Tibial artery (tissue), 4 donors: ENCODE measurements at regions not wholly inside any gene's neighbourhood (a gene's known extent, or its start where the extent isn't known, plus 50 kb on each side); places are given as distances from the start of the nearest gene placed in this dataset.

Experiments used
- DNase-seq, 2 donors: peaks; one replicate each; pipeline ENCODE4 v3.0.0-alpha.2; 2019
- H3K27ac ChIP-seq, 2 donors: fragments of 200-600 bp; sonication (generic) in 1 of 2; 1 replicate in 1 of 2; 2 replicates in 1 of 2; pipeline ENCODE4 v1.5.1; 2018 to 2019; ENCODE audit warnings: mild to moderate bottlenecking in 1 of 2
- H3K27me3 ChIP-seq, 2 donors: fragments of 200-600 bp; sonication (generic) in 1 of 2; one replicate each; pipeline versions ENCODE4 v1.5.1 to v1.6.0; 2016 to 2019
- H3K36me3 ChIP-seq, 3 donors: fragments of 200-600 bp; sonication (generic) in 2 of 3; one replicate each; pipeline ENCODE4 v1.5.1; 2016 to 2019; ENCODE audit warnings: mild to moderate bottlenecking in 2 of 3
- H3K4me1 ChIP-seq, 4 donors: fragments of 200-600 bp; sonication (generic) in 2 of 4; 1 replicate in 3 of 4; 2 replicates in 1 of 4; pipeline ENCODE4 v1.5.1; 2016 to 2019
- H3K4me3 ChIP-seq, 2 donors: fragments of 200-600 bp; sonication (generic) in 1 of 2; 1 replicate in 1 of 2; 2 replicates in 1 of 2; pipeline ENCODE4 v1.5.1; 2018 to 2019; ENCODE audit warnings: mild to moderate bottlenecking in 2 of 2
- H3K9me3 ChIP-seq, 3 donors: fragments of 200-600 bp; sonication (generic) in 1 of 3; one replicate each; pipeline ENCODE4 v1.5.1; 2016 to 2019
- intact Hi-C: fragments of 100-400 bp; cut with DNase I; formaldehyde crosslinking; loops from one replicate; pipeline ENCODE4 v1.15.0; 2023; ENCODE audit warnings: low total_unique reads
- TF ChIP-seq, protein P1 (sequence below), 2 experiments: fragments of 200-600 bp in 1 of 2; fragments of 450-650 bp in 1 of 2; IDR thresholded peaks; one replicate each; pipeline ENCODE4 v1.5.1; 2017 to 2019; ENCODE audit warnings: antibody characterized with exemption in 2 of 2, mild to moderate bottlenecking in 1 of 2, moderate library complexity in 1 of 2

DNA sequence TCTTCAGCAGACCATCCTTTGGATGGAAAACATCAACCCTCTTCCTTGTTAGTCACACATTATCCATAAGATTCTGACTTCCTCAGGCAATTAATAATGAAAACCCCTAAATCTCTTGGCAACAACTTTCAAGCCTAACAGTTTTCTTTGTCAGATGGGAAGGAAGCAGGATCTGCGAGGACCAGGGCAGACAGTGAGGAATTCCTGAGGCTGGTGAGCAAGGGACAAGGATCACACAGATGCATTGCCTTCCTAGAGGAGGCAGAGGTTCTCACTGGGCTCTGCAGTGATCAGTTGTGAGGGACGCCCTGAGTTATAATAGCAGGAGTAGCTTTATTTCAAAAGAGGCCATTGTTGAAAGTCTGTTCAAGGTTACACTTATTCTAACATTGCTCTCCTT, 195.4 kb downstream of the SLIT2 start:
- H3K9me3 ChIP-seq, result no peaks in the 10 kb centered on the region
- no peaks in the 10 kb centered on the region for H3K4me1 ChIP-seq
- no peaks in the 10 kb centered on the region for H3K36me3 ChIP-seq
- DNase-seq, result no peak
- no peaks in the 10 kb centered on the region for H3K27me3 ChIP-seq
- H3K4me3 ChIP-seq, result no peak overlapping the region
- no peak overlapping the region for H3K27ac ChIP-seq
- TF ChIP-seq, protein P1, sequence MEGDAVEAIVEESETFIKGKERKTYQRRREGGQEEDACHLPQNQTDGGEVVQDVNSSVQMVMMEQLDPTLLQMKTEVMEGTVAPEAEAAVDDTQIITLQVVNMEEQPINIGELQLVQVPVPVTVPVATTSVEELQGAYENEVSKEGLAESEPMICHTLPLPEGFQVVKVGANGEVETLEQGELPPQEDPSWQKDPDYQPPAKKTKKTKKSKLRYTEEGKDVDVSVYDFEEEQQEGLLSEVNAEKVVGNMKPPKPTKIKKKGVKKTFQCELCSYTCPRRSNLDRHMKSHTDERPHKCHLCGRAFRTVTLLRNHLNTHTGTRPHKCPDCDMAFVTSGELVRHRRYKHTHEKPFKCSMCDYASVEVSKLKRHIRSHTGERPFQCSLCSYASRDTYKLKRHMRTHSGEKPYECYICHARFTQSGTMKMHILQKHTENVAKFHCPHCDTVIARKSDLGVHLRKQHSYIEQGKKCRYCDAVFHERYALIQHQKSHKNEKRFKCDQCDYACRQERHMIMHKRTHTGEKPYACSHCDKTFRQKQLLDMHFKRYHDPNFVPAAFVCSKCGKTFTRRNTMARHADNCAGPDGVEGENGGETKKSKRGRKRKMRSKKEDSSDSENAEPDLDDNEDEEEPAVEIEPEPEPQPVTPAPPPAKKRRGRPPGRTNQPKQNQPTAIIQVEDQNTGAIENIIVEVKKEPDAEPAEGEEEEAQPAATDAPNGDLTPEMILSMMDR (IDR thresholded peaks at IDR 0.05), result no peak
- intact Hi-C loops, result no loop called here

DNA sequence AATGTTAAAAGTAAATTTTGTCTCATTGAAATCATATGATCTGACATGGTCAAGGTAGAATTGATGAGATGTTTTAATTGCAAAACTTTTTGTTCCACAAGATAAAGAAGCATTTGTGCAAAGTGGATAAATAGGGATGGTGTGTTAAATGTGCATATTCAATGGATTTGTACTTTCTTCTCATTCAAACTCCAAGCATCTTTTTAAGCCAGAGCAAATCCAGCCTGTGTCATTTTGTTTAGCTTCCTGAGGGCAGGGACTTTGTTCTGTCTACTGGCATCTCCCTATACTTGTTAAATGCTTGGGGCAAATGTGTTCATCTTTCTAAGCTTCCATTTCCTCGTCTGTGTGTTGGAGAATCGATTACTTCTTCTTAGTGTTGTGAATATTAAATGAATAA, 200.3 kb downstream of the SLIT2 start:
- H3K9me3 ChIP-seq, result no peaks in the 10 kb centered on the region
- no peak for DNase-seq
- intact Hi-C loops, result no loop called here
- no peak overlapping the region for H3K27ac ChIP-seq
- no peaks in the 10 kb centered on the region for H3K27me3 ChIP-seq
- H3K4me1 ChIP-seq, result no peaks in the 10 kb centered on the region
- no peak overlapping the region for H3K4me3 ChIP-seq
- H3K36me3 ChIP-seq, result no peaks in the 10 kb centered on the region
- TF ChIP-seq, protein P1 (IDR thresholded peaks at IDR 0.05), result no peak

DNA sequence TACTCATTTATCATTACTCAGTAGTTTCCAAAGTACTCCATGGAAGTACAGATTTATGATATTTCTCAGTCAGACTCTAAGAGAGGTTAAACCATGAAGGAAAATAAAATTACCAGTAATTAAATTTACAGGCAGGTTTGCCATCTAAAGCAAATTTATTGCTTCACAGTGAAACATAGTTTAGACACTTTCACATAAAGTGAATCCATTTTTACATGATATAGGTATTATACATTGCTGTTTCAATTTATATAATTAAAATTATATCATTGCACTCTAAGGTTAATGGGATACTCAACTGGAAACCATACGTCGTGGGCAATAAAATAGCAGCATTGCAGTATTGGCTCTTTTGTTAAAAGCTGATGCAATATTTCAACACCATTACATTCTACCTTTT, 202.8 kb downstream of the SLIT2 start:
- TF ChIP-seq, protein P1 (IDR thresholded peaks at IDR 0.05), result no peak
- H3K36me3 ChIP-seq, result no peaks in the 10 kb centered on the region
- no peaks in the 10 kb centered on the region for H3K9me3 ChIP-seq
- no peak overlapping the region for H3K27ac ChIP-seq
- intact Hi-C loops, result no loop called here
- DNase-seq, result no peak
- H3K4me3 ChIP-seq, result no peak overlapping the region
- no peaks in the 10 kb centered on the region for H3K27me3 ChIP-seq
- H3K4me1 ChIP-seq, result no peaks in the 10 kb centered on the region

DNA sequence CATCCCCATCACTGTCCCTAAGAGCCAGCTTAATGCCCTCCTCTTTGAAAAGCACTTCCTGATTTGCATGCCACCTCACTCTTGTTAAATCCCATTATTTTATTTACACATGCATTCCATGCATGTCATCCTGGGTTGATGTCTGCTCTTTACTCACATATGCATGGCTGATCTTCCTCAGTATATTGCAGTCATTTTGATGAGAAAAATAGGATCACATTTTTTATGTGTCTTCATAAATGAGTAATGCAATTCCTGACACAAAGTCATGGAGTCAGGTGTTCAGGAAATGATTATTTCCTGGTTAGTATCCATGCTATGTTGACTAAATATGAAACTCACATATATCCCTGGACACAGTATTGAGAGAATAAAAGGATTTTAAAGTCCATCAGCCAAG, 204.7 kb downstream of the SLIT2 start:
- H3K27me3 ChIP-seq, result no peaks in the 10 kb centered on the region
- TF ChIP-seq, protein P1 (IDR thresholded peaks at IDR 0.05), result no peak
- no peak overlapping the region for H3K4me3 ChIP-seq
- no peak for DNase-seq
- no peaks in the 10 kb centered on the region for H3K36me3 ChIP-seq
- no peaks in the 10 kb centered on the region for H3K9me3 ChIP-seq
- no peak overlapping the region for H3K27ac ChIP-seq
- intact Hi-C loops, result no loop called here
- H3K4me1 ChIP-seq, result no peaks in the 10 kb centered on the region

DNA sequence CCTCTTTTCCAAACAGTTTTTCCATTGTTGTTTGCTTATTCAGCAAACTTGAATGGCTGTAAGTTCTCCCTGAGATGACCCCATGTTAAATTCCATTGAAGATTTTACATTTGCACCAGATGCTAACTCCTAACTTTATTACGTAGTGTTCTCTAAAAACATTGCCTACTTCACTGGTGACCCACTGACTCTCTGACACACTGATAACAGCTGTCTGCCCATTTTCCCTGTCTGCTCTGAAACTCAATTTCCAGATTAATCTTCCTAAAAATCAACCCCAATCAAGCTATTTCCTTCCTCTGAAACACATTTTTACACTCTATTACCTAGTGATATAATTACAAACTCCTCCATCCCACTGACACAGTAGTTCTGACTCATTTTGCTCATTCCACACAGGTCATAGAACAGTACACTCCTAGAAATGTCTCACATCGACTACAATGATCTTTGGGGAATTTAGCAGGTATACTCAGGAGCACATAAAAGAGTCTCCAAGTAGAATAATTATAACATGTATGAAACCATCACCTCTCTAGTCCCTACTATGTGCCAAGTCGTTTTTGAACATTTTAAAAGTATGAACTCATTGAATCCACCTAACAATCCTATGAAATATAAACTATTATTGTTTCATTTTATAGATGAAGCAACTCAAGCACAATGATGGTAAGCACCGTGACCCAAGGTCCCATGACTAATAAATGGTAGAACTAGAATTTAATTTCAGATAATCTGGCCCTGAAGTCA, 210.9 kb downstream of the SLIT2 start:
- no peaks in the 10 kb centered on the region for H3K9me3 ChIP-seq
- TF ChIP-seq, protein P1 (IDR thresholded peaks at IDR 0.05), result no peak
- H3K4me1 ChIP-seq, result no peaks in the 10 kb centered on the region
- DNase-seq, result no peak
- H3K36me3 ChIP-seq, result no peaks in the 10 kb centered on the region
- no peaks in the 10 kb centered on the region for H3K27me3 ChIP-seq
- intact Hi-C loops, result no loop called here
- H3K4me3 ChIP-seq, result no peak overlapping the region
- no peak overlapping the region for H3K27ac ChIP-seq

DNA sequence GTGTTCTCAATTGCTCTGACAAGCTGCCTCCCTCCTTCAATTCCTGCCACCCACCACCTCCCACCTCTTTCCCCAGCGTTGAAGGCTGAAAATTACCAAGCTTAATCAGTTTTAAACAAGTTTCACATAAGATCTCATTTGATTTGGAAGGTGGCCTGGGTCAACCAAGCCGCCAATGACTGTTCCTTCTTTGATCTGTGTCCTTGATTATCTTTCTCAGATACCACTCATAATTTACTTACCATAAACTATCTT, 211.4 kb downstream of the SLIT2 start:
- Histone ChIP-seq H3K4me3 (no peak overlapping the region), H3K36me3 (no peaks in the 10 kb centered on the region), H3K27me3 (no peaks in the 10 kb centered on the region), H3K9me3 (no peaks in the 10 kb centered on the region), H3K27ac (no peak overlapping the region), H3K4me1 (no peaks in the 10 kb centered on the region)
- TF ChIP-seq, protein P1 (IDR thresholded peaks at IDR 0.05), result no peak
- DNase-seq, result no peak
- intact Hi-C loops, result no loop called here
